ENCODE measurements at regions not wholly inside any gene's neighbourhood (a gene's known extent, or its start where the extent isn't known, plus 50 kb on each side); places are given as distances from the start of the nearest gene placed in this dataset.

- TF ChIP-seq CTCF (conservative IDR thresholded peaks at IDR 0.05; ENCODE audit: low read depth, low read length) (no peak), ELK1 (IDR thresholded peaks at IDR 0.05; ENCODE audit: borderline replicate concordance, low read depth, low read length) (no peak), CHD1 (IDR thresholded peaks at IDR 0.05; ENCODE audit: low read depth, low read length) (no peak)
- TF ChIP-seq, protein P1, sequence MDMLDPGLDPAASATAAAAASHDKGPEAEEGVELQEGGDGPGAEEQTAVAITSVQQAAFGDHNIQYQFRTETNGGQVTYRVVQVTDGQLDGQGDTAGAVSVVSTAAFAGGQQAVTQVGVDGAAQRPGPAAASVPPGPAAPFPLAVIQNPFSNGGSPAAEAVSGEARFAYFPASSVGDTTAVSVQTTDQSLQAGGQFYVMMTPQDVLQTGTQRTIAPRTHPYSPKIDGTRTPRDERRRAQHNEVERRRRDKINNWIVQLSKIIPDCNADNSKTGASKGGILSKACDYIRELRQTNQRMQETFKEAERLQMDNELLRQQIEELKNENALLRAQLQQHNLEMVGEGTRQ (IDR thresholded peaks at IDR 0.05; ENCODE audit: low read depth, low read length), result no peak
Observed at GRCh38 chr10:118246332-118247295, 95.5 kb downstream of the FAM204A start.

Data from IMR-90 (cell line).